A673 (cell line): ENCODE measurements at regions not wholly inside any gene's neighbourhood (a gene's known extent, or its start where the extent isn't known, plus 50 kb on each side); places are given as distances from the start of the nearest gene placed in this dataset.
"Not testable (repeated sequence)": the region's sequence is repeated elsewhere in the genome, so short reads cannot be mapped to it uniquely, and the experiment has no call there.

Experiments used
- BruUV-seq: library from RNA; stranded (reverse); fragments of 400-500 nt; replicated peaks from 2 replicates; lab custom pipeline; 2021; lab: Mats Ljungman, UMichigan
- CTCF ChIA-PET: fragments of 300-600 bp; sonication (Branson Sonifier 250); formaldehyde crosslinking; loops from one replicate; lab custom pipeline; 2022; ENCODE audit warnings: antibody characterized with exemption; lab: Charles Lee
- POLR2A ChIA-PET: fragments of 300-600 bp; sonication (Branson Sonifier 250); formaldehyde crosslinking; loops from one replicate; lab custom pipeline; 2022; ENCODE audit warnings: antibody characterized with exemption; ENCODE audit not compliant: low non-redundant PET; lab: Charles Lee
- DNase-seq: peaks from one replicate; pipeline ENCODE4 v3.0.0-alpha.2; 2015; ENCODE audit warnings: low spot score
- H3K27ac ChIP-seq: fragments of 200-600 bp; sonication (generic); 2 replicates; pipeline ENCODE4 v1.5.1; 2016; ENCODE audit warnings: mixed run types, low read depth, mild to moderate bottlenecking, mixed read lengths, antibody characterized with exemption, low read length; ENCODE audit not compliant: poor library complexity, severe bottlenecking
- H3K27me3 ChIP-seq: fragments of 200-600 bp; sonication (generic); replicated peaks from 2 replicates; pipeline ENCODE4 v1.6.1; 2017; ENCODE audit warnings: mixed run types, low read depth, mild to moderate bottlenecking, mixed read lengths, antibody characterized with exemption, low read length; ENCODE audit not compliant: insufficient read depth, poor library complexity
- H3K36me3 ChIP-seq: fragments of 200-600 bp; sonication (generic); 2 replicates; pipeline ENCODE4 v1.6.1; 2016; ENCODE audit warnings: mixed run types, mild to moderate bottlenecking, mixed read lengths, antibody characterized with exemption, low read length; ENCODE audit not compliant: insufficient read depth, poor library complexity, severe bottlenecking
- H3K4me1 ChIP-seq: fragments of 200-600 bp; sonication (generic); 2 replicates; pipeline ENCODE4 v1.6.1; 2017; ENCODE audit warnings: mixed run types, mild to moderate bottlenecking, mixed read lengths, antibody characterized with exemption, low read length; ENCODE audit not compliant: insufficient read depth, poor library complexity, severe bottlenecking
- H3K4me3 ChIP-seq: fragments of 200-600 bp; sonication (generic); 2 replicates; pipeline ENCODE4 v1.5.1; 2016; ENCODE audit warnings: low read depth, mixed run types, mild to moderate bottlenecking, mixed read lengths, low read length; ENCODE audit not compliant: poor library complexity, severe bottlenecking
- H3K9me3 ChIP-seq: fragments of 200-600 bp; sonication (generic); 2 replicates; pipeline ENCODE4 v1.6.1; 2016; ENCODE audit warnings: mixed run types, low read depth, mild to moderate bottlenecking, mixed read lengths, antibody characterized with exemption, low read length; ENCODE audit not compliant: poor library complexity, severe bottlenecking
- intact Hi-C: fragments of 100-400 bp; cut with micrococcal nuclease; formaldehyde crosslinking; loops from one replicate; pipeline ENCODE4 v1.10.0; 2022; ENCODE audit not compliant: unreplicated experiment

GRCh38 chr21:6025139-6025538 is 4496.2 kb upstream of the TPTE start:
- H3K4me1 ChIP-seq, DNase-seq, BruUV-seq, POLR2A ChIA-PET, H3K4me3 ChIP-seq, H3K36me3 ChIP-seq, H3K9me3 ChIP-seq, intact Hi-C loops, H3K27ac ChIP-seq, CTCF ChIA-PET, H3K27me3 ChIP-seq: not testable (repeated sequence)

- POLR2A ChIA-PET, intact Hi-C loops, H3K27ac ChIP-seq, H3K4me1 ChIP-seq, BruUV-seq, CTCF ChIA-PET, H3K27me3 ChIP-seq, H3K36me3 ChIP-seq, H3K4me3 ChIP-seq, DNase-seq, H3K9me3 ChIP-seq: not testable (repeated sequence)
Observed at GRCh38 chr21:6027497-6027896, 4493.9 kb upstream of the TPTE start.

- H3K36me3 ChIP-seq, H3K4me3 ChIP-seq, POLR2A ChIA-PET, CTCF ChIA-PET, H3K9me3 ChIP-seq, H3K27me3 ChIP-seq, BruUV-seq, intact Hi-C loops, H3K4me1 ChIP-seq, DNase-seq, H3K27ac ChIP-seq: not testable (repeated sequence)
Observed at GRCh38 chr21:6034124-6034678, 4487.2 kb upstream of the TPTE start.

GRCh38 chr21:6034820-6035473 is 4486.4 kb upstream of the TPTE start:
- CTCF ChIA-PET, BruUV-seq, H3K27me3 ChIP-seq, POLR2A ChIA-PET, H3K4me3 ChIP-seq, DNase-seq, H3K36me3 ChIP-seq, H3K27ac ChIP-seq, H3K4me1 ChIP-seq, intact Hi-C loops, H3K9me3 ChIP-seq: not testable (repeated sequence)

GRCh38 chr21:6035474-6036155 is 4485.8 kb upstream of the TPTE start:
- H3K36me3 ChIP-seq, DNase-seq, H3K27ac ChIP-seq, BruUV-seq, intact Hi-C loops, H3K9me3 ChIP-seq, POLR2A ChIA-PET, H3K4me1 ChIP-seq, CTCF ChIA-PET, H3K4me3 ChIP-seq, H3K27me3 ChIP-seq: not testable (repeated sequence)

GRCh38 chr21:6039224-6039623 is 4482.2 kb upstream of the TPTE start:
- H3K27me3 ChIP-seq, intact Hi-C loops, H3K36me3 ChIP-seq, CTCF ChIA-PET, POLR2A ChIA-PET, DNase-seq, H3K27ac ChIP-seq, H3K4me1 ChIP-seq, H3K4me3 ChIP-seq, H3K9me3 ChIP-seq, BruUV-seq: not testable (repeated sequence)

- CTCF ChIA-PET, H3K27ac ChIP-seq, BruUV-seq, DNase-seq, H3K4me3 ChIP-seq, H3K4me1 ChIP-seq, intact Hi-C loops, H3K27me3 ChIP-seq, H3K9me3 ChIP-seq, H3K36me3 ChIP-seq, POLR2A ChIA-PET: not testable (repeated sequence)
Observed at GRCh38 chr21:6040095-6040494, 4481.3 kb upstream of the TPTE start.
